GM21825 (cell line): ENCODE measurements at regions not wholly inside any gene's neighbourhood (a gene's known extent, or its start where the extent isn't known, plus 50 kb on each side); places are given as distances from the start of the nearest gene placed in this dataset.
"Not testable (repeated sequence)": the region's sequence is repeated elsewhere in the genome, so short reads cannot be mapped to it uniquely, and the experiment has no call there.

ENCODE experiments used
- ATAC-seq: cut with Tn5 transposase; IDR thresholded peaks from one replicate; pipeline ENCODE4 v1.9.1; 2021; ENCODE audit warnings: mild to moderate bottlenecking, moderate library complexity; ENCODE audit not compliant: unreplicated experiment

DNA sequence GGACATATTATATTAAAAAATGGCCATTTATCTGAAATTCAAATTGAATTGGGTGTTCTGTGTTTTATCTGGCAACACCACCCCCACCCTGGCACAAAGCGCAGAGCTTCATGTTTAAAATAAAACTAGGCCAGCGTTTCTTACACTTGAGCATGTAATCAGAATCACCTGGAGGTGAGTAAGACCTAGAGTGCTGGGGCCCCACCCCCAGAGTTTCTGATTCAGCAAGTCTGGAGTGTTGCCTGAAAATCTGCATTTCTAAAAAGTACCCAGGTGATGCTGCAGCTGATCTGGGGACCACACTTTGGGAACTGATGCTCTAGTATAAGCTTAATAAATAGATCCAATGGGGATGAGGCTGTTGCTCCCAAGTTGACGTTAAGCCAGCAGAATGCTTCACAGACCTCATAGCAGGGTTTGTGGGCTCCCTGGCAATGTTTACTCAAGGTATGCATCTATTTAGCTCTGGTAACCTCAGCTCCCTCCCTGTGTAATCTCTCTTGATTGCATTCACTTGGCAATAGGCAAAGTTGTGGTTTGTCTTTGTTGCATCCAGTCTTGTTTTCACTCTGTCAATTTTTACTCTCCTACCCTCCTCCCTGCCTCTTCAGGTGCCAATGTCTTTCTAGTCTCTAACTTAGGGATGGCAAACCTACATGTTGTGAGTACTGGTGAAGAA, 99.8 kb upstream of the TEX13D start:
- peak; percentile 73 for ATAC-seq

DNA sequence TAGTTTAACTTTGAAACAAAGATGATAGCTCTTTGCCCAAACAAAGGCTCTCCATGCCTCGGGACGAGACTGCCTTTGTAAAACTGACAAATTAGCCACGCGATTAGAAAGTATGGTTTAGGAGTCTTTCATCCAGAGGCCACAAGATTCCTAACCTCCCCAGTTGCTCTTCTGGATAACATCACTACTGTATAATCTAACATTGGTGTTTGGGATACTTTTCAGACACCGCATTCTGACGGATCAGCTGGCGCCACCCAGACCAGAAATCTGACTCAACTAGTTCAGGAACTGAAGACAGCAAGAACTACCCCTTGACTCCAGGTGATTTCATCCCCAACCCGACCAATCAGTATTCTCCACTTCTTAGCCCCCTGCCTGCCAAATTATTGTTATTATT, 98.1 kb upstream of the TEX13D start:
- ATAC-seq, result no peak

DNA sequence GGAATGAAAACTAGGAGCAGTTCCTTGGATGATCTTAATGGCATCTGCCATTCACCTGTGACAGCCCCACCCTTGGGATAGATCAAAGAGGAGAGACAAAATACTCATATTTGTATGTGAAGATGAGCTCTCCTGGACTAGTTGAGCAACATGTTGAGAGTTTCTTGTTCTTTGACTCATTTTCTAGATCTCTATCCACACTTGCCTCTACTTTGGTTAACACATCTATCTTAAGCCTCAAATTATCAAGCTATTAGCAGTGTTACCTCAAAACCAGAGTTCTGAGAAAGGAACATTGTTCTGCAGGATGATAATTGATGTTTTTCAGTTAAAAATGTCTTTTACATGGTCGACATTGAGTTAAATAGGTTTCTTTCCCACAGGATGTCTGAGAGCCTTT, 94.2 kb upstream of the TEX13D start:
- ATAC-seq, result no peak

DNA sequence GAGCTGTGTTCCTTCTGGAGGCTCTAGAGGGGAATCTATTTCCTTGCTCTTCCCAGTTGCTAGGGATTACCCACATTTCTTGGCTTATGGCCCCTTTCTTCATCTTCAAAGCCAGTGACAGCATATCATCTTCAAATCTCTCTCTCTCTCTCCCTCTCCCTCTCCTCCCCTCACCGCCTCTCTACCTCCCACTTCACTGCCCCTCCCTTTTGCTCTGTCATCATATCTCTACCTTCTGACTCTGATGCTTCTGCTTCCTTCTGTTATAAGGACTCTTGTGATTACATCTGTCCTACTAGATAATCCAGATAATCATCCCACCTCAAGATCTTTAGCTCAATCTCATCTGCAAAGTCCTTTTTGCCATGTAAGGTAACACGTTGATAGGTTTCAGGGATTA, 93.1 kb upstream of the TEX13D start:
- peak; percentile 28 for ATAC-seq

DNA sequence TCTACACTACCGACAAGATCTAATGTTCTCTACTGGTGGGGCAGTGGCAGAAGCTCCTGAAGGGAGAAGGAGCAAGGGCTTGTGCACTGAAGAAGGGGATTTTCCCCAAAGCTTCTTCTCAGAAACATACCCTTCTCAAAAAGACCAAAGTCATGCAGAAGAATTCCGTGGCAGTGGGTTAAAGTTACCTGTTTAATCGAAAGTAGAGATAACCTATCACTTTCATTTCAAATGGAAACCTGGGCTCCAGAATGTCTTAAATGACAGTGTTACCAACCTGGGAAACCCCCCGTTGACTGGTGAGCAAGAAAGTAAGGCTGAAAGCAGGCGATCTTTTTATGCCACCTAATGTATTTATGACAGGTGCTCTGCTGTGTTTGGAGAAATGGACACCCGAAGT, 92.5 kb upstream of the TEX13D start:
- ATAC-seq, result peak; percentile 91

DNA sequence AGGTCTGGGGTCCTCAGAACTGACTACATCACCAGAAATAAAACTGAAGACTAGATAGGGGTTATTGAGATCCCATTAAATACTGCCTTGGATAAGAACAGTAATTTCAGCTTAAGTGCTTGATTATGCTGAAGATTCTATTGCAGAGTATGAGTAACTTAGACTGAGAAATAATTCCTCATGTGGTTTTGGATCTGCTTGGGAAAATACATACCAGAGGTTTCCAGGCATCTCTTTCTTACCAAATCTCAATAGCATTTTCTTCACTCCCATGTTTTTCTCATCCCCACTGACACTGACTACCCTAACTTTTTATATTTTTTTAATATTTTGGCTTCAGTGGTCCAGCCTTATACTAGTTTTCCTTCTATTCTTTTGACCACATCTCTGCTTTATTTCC, 92.0 kb upstream of the TEX13D start:
- ATAC-seq, result no peak

DNA sequence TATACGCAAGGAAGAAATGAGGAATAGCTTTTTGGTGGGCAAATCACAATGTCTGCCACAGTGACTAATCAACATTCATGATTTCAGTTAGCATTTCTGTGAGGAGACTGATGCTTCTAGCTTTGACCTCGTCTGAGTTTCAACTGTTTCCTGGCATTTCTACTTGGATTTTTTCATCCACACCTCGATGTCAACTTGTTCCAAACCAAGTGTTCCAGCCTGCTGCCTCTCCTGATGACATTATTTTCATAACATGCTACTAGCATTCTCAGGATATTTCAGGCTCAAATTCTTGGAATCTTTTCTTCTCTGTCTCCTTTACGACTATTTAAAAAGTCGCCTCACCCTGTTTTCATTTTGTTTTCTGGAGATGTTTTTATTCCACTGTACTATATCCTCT, 90.3 kb upstream of the TEX13D start:
- ATAC-seq, result no peak

DNA sequence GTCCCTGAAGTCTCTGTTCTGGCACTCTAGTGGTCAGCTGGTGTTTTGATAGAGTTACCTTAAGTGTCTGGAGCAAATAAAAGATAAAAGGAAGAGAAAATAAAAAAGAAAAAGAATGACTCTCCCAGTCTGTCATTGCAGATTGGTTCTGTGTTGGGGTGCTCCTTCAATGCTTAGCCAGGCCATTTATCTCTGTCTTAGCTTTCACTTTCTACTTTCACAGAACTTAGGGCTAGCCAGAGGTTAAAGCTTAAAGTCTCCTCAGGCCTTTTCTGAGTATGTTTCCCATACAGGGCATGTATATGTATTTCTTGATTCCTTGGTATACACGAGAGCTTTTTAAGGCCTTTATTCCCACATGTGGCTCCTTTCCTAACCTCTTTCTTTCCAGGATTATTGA, 83.1 kb upstream of the TEX13D start:
- ATAC-seq, result no peak

DNA sequence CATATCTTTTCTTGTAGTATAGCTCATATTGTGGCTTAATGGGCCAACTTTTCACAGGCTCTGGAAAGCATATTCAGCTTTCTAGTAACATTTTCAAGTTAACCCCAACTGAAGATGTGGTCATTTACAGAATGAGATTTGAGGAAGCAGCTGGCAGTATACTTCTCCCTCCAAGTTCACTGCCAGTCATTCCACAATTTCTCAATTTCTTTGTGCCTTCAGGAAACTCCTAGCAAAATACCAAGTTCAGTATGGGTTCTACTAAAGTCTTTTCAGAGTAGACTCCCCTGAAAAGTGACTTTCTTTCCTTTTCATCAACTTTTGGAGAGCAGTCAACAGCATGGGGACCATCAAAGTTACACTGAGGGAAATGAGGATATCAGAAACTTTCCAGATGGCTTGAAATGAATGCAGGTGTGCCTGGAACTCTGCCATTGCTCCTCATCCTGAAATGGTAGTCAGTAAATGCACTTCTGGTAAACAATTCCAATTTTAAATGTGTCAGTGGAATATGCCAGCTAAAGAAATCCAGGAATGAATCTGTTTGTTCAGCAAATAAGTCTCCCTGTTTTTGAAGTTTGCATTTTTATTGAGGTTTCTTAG, 81.5 kb upstream of the TEX13D start:
- ATAC-seq, result no peak

DNA sequence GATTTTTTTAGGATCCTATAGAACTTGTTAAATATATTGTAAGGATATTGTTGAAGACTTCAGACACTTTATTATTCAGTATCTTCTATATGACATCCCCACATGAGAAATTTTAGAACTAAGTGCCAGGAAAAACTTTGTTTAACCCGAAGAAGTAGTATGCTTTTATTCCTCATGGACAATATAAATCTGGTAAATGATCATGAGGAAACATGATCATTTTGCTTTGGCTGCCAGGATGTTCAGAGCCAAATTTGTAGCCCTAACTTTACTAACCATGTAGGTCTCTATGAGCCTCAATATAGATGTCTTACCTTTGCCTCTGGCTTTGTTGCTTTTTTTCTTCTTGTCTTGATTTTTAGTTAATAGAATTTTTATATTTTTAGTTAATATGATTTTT, 77.8 kb upstream of the TEX13D start:
- no peak for ATAC-seq

DNA sequence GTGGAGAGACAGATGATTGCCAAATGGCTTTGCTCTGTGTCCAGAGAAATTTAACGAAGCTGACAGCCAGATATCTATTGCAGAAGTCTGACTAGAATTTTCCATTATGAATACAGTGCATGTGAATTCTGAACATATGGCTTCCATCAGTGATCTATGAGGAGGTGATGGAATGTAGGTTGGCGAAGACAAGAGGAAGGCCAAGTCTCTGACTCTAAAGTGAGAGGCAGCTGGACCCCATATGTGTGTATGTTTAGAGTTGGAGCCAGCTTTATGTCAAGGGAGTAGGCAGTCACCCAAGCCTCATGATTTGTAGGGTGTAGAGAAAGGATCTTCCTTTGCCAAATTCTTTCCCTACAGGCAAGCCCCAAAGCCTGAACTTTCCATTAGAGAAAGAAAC, 76.2 kb upstream of the TEX13D start:
- no peak for ATAC-seq

DNA sequence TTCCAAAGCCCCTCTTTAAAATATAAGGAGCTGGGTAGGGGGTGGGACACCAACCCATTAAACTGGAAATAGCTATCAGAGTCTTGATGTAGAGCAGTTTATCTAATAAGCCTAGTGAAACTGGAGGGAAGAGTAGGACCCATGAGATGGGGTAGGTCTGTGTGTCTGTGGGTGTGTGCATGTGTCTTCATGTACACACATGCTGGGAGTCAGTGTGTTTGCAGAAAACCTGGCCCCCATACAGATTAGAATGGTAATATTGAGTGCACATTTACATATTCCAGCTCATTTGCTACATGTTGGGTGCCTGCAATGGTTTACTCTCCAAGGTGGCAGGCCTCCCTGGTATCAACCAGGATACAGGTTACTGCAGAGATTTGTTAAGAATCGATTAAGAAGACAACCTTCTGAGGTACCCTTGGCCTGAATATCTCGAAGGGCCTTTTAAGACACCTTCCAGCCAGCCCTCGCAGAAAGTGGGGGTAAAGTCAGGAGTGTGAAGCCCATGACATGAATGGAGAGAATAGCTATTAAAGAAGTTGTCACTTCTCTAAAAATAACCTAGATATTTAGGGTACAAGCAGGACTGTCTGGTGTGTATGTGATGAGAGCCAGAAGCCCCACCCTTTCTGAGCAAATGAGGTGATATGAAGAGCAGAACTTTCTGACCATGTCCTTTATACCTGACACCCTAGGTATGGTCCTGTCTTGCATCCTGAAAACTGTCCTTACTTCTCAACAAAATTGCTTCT, 75.7 kb upstream of the TEX13D start:
- no peak for ATAC-seq

DNA sequence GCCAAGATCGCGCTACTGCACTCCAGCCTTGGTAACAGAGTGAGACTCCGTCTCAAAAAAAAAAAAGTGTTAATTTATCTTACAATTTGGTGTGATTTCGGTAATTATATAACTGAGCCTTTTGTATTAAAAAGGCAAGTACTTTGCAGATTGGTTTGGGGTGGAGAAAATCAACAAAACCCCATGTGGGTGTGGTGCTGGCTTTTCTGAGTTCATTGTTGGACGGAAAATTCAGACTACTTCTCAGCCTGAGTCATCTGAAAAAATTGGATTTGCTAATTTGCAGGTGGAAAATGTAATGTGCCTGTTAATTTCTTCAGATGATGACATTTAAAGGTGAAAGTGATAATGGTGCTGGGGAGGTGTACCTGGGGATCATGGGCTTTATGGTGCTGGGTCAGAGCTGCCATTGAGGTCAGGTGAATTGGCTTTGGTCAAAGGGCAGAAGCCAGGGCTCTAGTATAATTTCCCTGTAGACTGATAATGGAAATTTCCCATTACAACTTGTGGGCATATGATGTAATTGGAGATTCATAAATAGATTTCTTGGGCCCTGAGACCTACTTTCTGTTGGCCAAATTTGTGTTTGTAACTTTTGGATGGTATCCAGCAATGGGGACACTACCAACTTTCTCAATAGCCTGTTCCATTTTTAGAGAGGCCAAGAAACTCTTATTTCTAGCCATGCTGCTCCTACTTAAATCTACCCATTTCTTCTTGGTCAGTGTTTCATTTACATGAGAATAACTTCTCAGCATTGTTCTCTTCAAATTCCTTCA, 74.3 kb upstream of the TEX13D start:
- no peak for ATAC-seq

DNA sequence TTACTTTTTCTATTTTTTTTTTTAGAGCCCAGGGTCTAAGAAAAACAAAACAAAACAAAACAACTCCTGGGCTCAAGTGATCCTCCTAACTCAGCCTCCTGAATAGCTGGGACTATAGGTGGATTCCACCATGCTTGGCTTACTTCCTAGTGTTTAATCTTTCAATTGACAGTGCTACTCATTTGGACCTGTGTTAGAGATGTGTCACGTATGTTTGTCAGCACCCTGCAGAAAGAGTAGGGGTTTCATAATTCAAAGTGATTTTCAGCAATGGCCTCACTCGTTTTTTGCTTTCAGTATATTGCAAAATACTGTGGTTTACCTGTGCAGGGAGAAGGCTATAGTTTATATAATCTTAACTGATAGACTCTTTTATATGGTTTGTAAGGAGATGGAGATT, 71.6 kb upstream of the TEX13D start:
- no peak for ATAC-seq

DNA sequence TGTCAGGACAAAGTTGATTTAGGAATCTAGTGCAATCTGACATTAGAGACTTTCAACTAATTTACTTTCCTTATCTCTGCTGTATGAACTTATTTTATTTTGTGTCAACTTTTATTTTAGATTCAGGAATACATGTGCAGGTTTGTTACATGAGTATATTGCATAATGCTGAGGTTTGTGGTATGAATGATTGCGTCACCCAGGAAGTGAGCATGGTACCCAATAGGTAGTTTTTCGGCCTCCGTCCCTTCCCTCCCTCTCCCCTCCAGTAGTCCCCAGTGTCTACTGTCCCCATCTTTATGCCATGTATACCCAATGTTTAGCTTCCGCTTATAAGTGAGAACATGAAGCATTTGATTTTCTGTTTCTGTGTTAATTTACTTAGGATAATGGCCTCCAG, 68.7 kb upstream of the TEX13D start:
- ATAC-seq, result no peak

DNA sequence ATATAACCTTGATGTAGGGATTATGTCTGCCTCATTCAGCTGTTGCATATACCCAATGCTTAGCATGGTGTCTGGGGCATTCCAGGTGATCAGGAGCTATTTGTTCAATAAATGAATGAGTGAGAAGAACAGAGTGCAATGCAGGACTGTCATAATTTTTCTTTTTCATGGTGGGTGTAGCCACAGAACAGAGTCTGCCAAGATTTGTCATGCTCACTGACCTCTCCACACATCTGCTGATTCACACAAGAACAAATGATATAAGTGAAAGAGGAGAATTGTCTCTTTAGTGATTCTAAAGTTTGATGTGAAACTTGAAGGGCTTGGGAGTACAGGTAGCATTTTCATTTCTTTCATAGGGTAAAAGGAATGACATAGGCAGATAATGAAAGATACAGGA, 64.4 kb upstream of the TEX13D start:
- ATAC-seq, result no peak

DNA sequence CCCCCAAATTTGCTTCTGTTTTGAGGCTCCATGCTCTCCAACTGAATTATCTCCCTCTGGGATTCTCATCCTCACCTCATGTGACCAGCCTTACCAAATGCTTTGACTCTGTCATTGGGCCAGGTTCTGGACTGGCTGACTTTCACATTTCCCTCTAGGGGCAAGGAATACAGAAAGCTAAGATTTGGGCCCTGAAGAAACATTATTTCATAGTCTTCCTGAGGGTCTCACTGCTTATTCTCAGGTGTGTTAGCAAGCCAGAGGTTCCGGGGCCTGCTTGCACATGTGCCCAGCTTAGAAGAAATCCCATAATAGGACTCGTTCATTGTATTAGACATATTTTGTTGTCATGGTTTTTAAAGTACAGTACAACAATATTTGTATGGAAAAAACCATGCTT, 62.6 kb upstream of the TEX13D start:
- ATAC-seq, result no peak

DNA sequence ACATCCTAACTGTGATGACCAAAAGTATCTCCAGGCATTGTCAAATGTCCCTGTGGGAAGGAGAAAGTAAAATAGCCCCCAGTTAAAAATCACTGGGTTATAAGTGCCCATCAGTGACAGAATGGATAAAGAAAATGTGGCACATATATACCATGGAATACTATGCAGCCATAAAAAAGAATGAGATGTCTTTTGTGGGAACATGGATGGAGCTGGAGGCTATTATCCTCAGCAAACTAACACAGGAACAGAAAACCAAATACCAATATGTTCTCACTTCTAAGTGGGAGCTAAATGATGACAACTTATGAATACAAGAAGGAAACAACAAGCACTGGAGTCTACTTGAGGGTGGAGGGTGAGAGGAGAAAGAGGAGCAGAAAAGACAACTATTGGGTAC, 60.9 kb upstream of the TEX13D start:
- not testable (repeated sequence) for ATAC-seq

DNA sequence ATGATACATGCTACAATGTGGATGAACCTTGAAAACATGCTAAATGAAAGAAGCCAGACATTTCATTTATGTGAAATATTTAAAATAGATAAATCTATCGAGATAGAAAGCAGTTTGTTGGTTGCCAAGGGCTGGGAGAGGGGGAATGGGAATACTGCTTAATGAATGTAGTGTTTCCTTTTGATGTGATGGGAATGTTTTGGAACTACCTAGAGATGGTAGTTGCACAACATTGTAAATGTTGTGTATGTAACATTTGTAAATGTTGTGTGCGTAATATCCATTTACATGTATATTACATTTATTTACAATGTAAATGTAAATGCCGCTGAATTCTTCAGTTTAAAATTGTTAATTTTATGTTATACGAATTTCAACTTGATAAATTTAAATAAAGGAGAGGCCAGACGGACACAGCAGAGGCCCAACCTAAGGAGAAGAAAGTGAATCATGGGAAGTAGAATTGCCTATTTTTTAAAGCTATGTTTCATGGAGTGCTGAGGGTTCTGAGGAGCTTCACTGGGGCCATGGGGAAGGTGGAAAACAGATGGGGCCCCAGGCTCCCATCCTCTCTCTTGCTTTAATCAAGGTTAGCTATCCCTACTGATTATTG, 60.0 kb upstream of the TEX13D start:
- no peak for ATAC-seq

DNA sequence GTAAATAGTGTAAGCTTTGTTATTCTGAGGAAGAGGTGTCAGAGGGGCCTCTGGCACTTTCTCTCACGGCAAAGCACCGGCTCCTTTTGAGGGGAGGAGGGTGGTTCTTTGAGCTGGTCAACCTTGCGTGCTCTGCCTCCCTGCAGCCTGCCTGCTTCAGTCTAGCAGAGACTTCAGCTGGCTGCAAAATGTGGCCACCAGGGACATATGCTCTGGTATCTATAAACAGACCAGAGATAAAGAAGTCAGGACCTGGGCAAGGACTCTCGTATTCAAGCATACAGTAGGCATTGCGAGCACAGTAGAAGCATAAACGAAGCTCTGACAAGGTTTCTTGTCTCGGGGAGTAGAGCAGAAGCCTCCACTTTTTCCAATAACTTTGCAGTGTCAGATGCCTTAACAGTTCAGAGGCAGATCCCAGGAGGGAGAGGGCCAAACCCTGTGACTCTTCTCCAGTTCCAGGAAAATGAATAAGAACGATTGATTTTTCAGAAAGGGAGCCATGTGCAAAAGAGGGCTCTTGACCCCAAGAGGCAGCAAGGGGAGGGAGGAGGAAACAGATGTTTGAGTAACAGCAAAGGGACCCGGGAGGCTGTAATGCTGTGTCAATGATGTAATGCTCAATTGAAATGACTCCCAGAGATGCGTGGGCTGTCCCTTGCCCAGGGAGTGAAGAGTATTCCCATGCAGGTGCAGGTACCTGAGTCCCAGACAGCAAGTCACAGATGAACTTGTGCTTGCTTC, 57.9 kb upstream of the TEX13D start:
- ATAC-seq, result no peak
